AG08396 (cell line): ENCODE measurements at regions not wholly inside any gene's neighbourhood (a gene's known extent, or its start where the extent isn't known, plus 50 kb on each side); places are given as distances from the start of the nearest gene placed in this dataset.

Source experiments
- DNase-seq: peaks from one replicate; pipeline ENCODE4 v3.0.0; 2012; ENCODE audit warnings: low spot score, mixed read lengths

DNA sequence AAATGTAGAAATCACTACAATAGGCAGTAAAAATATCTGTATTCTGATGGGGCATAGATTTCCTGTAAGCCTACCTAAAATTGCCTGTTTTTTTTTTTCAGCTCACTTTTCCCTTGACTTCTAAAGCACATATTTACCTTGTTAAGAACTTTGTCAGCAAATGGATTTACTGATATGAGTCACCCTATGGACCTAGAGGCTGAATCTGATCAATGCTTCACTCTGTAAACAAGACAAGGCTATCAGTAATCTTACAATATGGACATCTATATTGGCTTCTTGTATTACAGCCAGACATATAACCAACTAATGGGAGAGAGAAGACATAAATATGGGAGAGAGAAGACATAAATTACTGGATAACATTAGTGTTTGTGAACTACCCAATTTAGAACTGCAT lies 792.7 kb upstream of the CHD1 start:
- no peak for DNase-seq

DNA sequence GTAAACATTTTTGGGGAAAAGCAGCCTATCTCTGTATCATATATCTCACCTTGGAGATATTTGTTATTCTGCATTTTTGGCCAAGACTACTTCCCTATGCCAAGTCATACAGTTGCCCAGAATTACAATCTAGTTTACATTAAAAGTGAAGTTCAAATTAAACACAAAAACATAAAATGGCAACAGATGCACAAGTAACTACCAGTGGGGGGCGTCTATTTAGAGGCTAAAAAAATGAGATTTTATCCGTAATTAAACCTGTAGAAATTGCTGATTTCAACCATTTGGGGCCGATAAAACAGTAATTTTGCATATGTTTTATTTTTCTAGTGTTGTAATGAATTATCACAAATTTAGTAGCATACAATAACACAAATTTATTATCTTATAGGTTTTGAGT lies 787.1 kb upstream of the CHD1 start:
- DNase-seq: no peak

DNA sequence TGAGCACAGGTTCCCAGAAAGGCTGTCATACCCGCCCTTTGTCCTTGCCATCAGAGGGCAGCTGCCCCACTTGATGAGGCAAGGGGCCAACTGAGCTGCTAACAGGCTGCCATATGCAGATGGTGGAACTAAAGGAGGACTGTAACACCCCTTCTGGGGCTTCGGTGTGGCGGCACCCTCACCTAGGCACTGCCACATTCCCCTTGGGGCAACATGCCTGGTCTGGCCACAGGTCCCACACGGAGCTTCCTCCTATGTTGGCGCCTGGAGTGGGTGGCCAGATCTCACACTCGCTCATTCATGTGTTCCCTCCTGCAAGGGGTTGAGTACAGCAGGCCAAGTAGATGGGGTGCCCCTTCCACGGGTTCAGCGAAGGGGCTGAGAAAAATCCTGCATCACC lies 777.4 kb upstream of the CHD1 start:
- no peak for DNase-seq

DNA sequence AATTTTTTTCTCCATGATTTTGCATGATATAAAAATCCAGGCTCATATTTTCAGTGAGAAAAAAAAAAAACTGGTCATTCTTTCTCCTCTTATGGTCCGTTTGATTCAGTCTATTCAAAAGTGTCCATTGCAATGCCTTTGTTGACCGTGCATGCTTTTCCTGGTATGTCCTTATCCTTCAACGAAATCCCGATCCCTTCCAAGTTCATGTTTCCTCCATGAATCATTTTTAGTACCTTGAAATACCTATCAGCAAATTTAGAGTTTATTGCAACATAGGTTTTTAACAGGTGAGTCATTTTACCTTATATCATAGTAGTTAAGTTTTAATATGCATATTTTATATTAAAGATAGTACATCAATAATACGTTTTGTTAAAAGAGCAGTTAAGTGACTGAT lies 773.8 kb upstream of the CHD1 start:
- DNase-seq: no peak

DNA sequence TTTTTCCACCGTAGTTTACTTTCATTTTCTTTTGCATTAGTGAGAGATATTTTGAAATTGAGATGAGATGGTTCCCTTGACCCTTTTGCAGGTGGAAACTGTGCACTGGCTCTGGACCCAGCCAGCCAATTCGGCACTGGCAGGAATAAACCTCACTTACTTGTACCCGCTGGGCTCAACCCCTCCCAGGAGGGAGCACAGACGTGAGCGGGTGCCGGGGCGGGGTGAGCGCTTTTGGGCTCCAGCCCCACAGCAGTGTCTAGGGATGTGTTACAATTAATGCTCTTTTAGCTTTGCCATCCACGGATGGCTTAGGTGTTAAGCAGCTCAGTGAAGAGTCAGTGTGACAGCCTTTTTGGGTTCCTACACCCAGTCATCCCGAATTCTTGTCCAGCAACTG lies 766.1 kb upstream of the CHD1 start:
- no peak for DNase-seq

DNA sequence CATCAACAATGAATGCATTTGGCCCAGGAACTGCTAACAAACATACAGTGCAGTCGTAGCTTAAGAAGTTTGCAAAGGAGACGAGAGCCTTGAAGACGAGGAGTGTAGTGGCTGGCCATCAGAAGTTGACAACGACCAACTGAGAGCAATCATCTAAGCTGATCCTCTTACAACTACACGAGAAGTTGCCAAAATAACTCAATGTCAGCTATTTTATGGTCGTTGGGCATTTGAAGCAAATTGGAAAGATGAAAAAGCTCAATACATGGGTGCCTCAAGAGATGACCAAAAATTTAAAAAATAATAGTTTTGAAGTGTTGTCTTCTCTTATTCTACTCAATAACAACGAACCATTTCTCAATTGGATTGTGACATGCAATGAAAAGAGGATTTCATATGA lies 757.7 kb upstream of the CHD1 start:
- DNase-seq: no peak

DNA sequence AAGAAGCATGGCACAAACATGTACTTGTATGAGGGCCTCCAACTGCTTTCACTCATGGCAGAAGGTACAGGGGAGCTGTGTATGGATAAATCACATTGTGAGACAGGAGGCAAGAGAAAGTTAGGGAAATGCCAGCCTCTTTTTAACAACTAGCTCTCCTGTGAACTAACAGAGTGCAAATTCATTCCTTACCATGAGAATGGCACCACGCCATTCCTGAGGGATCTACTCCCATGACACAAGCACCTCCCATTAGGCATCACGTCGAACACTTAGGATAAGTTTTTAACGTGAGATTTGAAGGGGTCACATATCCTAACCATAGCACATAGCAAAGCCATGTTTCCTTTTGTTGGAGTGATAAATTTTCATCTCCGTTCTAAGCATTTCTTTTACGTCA lies 747.2 kb upstream of the CHD1 start:
- no peak for DNase-seq

DNA sequence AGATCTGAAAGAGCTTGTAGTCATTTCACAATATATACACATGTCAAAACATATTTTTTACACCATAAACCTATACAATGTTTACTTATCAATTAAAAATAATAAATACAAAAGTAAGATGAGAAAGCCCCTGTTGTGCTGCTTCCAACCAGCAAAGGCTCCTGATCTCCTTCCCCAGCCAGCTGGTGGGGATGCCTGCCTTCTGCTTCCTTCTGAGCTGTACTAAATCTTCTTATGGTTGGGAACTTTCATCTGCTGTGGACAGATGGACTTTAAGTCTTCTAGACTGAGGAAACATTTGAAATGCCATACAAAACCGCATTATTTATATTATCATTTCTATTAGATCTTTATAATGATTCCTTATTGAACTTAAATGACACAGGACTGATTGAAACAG lies 745.3 kb upstream of the CHD1 start:
- DNase-seq: no peak

DNA sequence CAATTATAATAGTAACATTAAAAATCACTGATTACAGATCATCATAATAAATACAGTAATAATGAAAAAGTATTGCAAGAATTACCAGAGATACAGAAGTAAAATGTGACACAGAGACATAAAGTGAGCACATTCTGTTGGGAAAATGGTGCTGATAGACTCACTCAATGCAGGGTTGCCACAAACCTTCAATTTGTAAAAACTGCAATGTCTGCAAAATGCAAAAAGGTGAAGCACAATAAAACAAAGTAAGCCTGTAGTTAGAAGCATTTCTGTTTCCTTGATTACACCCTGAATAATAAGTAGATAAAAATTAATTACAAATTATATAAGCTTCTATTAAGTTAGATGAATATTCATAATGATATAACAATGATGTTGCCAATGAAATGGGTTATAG lies 736.2 kb upstream of the CHD1 start:
- no peak for DNase-seq

DNA sequence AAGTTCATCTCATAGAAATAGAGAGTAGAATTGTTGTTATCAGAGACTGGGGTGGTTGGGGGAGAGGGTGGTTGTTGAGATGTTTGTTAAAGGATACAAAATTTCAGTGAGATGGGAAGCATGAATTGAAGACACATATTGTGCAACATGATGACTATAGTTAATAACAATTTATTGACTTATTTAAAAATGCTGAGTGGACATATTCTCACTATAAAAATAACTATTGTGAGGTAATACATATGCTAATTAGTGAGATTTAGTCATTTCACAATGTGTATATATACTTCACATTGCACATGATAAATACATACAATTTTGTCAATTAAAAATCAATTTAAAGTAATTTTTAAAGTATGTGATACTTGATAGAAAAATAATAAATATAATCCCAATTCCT lies 722.5 kb upstream of the CHD1 start:
- DNase-seq: no peak

DNA sequence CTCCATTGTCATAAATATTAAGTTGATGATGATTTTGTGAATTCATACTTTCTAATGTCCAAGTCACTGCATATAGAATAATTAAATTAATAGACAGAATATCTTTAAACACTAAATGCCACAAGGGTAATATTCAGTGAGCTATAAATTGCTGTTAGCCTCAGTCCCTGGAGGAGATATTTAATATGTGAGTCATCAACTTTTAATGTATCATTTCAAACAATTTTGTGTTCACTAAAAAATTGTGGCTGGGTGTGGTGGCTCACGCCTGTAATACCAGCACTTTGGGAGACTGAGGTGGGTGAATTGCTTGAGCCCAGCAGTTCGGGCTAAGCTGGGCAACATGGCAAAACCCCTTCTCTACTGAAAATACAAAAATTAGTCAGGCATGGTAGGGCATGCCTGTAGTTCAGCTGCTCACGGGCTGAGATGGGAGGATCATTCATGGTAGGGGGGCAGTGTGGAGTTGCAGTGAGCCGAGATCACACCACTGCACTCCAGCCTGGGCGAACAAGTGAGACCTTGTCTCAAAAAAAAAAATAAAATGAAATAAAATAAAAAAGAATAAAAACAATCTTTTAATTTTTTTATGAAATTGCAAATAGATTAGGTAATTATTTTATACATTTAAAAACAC lies 717.3 kb upstream of the CHD1 start:
- no peak for DNase-seq

DNA sequence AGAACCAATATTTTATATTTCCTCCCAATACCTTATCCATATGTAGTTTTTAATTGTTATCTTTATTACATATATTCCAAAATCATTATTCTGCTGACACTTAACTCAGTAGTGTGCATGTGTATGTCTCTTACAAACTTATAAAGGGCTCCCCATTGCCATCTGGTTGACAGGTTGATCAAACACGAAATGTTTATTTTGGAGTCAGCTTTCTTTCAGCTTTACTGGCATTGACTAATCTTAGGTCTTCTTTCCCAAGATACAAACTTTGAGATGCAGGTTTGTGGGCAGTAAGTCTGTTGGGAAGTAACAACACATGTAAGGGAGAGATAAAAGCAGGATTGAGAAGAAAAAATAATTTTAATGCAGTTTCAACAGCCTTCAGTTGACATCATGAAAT lies 716.0 kb upstream of the CHD1 start:
- no peak for DNase-seq

DNA sequence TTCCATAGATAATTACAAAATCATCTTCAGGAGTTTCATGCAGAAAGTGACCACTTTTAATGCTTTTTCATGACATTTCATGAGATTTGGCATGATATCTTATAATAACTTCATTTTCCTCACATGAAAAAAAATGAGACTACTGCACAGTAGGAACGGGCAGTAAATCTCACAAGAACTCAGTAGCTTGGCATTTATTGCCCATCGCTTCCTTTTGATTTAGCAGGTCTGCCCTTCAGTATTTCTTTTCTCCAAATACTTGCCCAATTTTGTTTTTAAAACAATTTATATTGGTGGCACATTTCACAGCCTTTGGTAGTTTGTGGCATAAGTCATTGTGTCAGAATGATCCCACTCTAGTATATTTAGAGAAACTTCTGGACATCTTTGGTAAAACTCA lies 711.8 kb upstream of the CHD1 start:
- no peak for DNase-seq

DNA sequence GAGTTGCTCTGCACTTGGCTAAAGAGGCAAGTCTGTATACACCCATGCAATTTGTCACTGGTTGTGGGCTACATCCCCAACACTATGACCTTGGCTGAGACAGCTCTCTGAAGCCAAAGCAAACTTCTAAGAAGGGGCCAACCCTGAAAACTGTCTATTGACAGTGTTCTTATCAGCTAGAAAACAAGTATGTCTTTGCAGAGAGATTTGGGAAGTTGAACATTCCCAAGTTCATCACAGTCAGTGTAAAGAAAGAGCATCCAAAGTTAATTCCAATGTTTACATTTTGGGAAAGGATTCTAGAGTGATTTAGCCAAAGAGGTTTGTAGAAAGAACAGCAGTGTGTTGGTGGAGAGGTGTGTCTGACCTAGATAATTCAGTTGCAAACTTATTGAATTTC lies 711.1 kb upstream of the CHD1 start:
- no peak for DNase-seq

DNA sequence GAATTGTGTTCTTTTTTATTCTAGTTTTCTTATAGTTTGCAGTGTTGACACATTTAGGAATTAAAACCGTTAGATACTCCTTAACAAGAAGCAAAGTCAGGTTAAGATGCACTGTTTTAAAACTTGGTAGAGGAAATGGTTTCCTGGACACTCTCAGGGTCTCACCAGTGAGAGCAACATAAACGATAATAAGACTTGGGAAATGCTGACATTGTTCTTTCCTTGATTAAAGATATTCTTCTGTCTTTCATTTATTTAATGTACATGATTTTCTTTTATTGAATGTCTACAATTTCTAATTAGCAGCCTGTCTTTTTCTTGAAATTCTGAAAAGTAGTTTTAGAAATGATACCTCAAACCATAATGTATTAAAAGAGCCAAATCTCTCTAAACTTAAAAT lies 707.9 kb upstream of the CHD1 start:
- no peak for DNase-seq

DNA sequence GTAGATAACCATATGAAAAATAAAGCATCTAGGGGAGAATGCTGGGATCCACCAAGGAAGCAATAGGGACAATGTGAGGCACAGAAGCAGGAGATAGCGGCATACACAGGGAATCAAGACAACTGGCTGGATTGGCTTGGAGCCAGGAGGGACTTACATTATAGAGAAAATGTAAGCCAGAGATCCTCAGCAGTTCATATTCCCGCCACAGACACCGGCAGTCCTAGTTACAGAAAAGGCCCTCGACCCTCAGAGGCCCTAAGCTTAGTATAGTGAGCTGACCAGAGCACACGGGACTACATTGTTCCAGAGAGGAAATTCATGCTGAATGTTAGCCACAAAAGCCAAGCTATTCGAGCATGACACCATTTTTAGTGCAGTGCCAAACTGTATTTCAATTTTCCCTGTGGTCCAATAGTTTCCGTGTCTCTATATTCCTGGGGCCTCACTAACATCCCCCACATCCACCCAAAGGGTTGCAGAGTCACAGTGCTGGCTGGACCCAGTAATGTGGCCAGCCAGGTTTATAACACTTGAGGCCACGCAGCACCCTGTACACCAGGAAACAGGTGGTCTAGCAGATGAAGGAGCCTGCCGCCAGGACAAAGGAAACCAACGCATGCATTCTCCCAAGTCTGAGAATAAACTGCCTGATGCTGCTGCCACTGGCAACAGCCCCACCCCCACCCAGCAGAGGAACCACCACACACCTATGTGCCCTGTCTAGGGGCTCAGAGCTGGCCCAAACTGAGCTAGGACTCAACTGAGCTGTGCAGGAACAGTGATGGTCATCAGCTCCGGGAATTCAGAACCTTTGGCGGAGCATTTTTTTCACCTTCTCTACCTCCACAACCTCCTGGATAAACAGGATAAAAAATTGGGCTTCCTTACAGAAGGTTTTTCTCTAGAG lies 693.2 kb upstream of the CHD1 start:
- DNase-seq: no peak

DNA sequence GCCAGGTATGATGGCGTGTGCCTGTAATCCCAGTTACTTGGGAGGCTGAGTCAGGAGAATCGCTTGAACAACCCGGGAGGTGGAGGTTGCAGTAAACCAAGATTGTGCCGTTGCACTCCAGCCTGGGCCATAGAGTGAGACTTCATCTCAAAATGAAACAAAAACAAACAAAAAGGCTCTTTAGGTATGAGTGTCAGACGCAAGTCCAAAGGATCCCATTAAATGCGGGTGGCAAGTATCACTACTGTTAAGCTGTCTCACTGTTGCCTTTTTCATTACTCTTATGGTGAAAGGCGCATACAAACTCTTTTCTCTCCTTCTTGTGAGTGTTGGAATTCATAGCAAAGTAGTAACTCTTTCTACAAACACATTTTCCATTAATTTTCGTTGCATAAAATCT lies 688.5 kb upstream of the CHD1 start:
- no peak for DNase-seq

DNA sequence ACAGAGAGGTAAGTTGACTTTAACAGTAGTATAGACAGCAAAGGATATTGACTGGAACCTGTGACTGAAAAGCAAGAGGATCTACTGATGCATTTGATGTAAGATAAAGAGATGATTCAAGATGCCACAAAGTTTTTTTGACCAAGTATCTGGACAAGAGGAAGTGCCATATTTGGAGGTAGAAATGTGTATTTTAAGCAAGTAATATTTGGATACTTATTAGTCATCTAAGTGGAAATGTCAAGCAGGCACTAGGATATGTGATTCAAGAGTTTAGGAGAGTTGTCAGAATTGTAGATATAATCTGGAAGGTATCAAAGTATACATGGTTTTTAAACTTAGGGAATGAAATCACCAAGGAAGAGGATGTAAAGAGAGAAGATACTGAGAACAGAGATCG lies 686.1 kb upstream of the CHD1 start:
- DNase-seq: no peak

DNA sequence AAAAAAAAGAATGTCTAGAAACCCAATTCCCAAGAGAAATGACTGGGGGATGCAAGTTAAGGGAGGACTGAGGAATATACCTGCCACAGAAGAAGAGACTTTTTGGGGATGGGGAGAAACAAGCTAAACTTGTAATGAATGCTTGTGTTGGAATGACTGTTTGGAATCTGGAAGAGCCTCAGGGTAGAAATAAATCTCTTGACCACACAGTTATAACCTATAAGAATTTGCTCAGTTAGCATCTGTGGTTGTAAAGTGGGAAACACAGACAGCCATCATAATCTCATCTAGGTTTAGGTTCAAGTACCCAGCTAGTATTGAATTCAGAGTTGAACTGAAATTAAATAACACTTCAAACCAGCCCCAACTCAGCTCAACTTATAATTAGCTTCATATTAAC lies 678.3 kb upstream of the CHD1 start:
- no peak for DNase-seq

DNA sequence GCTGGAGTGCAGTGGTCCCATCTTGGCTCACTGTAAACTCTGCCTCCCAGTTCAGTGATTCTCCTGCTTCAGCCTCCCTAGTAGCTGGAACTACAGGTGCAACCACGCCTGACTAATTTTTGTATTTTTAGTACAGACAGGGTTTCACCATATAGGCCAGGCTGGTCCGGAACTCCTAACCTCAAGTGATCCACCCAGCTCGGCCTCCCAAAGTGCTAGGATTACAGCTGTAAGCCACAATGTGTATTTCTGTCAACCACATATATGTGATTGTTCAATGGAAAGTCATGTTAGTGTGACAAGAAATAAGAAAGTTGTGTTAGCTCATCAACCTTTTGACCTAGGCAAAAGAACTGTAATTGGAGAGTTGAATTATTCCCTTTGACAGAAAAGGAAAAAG lies 677.1 kb upstream of the CHD1 start:
- DNase-seq: no peak

DNA sequence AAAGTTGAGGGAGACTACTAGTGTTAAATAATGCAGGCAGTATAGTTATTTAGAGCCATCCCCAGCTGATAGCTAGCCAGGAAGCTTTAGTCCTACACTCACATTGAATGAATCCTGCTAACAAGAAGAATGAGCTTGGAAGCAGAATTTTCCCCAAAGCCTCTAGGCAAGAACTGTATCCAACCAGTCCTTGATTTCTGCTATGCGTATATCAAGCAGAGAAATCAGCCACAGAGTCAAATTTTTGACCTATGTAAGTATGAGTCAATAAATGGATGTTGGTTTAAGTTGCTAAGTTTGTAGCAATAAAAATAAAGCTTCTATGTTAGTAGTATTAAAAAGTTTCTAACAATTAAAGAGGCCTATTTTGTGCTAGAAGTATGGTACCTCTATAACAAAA lies 672.1 kb upstream of the CHD1 start:
- DNase-seq: no peak

DNA sequence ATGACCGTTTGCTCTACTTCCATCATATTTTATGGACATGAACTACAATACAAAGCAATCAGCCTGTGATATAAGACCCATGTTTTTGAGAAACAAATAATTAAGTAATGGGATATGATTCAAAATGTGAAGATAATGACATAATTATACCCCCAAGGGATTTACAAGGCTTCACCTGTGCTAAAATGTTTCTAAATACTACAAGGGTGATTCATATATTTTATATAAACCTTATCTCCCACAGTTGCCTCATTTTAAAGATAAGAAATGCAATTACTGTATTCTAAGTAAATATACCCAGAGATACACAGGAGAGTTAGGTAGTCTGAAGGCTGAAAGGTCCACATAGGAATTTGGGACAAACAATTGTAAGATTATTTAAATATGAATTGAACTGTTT lies 662.0 kb upstream of the CHD1 start:
- no peak for DNase-seq

DNA sequence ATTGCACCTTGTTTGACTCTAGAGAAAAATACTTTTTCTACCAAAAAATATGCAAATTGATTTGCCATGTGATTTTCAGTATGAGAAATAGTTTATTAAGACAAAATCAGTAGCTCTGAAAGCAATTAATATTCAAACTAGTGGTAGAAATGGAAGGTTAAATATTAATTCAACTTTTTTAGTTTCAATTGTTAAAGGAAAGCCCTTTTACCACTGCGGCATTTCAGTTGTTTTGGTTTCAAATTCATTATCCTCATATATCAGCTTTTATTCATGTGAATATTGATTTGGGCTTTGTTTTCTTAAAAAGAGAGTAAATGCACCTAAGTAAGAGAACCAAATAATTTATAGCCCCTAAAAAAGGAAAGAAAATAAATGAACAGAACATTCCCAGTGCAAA lies 660.6 kb upstream of the CHD1 start:
- DNase-seq: no peak

DNA sequence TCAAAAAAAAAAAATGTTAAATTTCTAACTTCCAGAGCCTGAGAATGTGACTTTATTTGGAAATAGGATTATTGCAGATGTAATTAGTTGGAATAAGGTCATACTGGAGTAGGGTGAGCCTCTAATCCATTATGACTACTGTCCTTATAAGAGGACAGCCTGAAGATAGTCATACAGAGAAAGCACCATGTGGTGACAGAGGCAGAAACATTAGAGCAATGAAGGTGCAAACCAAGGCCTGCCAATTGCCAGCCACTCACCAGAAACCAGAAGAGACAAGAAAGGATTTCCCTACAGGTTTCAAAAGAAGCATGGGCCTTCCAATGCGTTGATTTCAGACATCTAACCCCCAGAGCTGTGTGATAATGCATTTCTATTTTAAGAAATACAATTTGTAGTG lies 659.2 kb upstream of the CHD1 start:
- no peak for DNase-seq
